Liver (tissue), 7 donors: ENCODE measurements at regions not wholly inside any gene's neighbourhood (a gene's known extent, or its start where the extent isn't known, plus 50 kb on each side); places are given as distances from the start of the nearest gene placed in this dataset.

ENCODE experiments used
- DNase-seq: peaks from one replicate; pipeline ENCODE4 v3.0.0-alpha.2; 2017; ENCODE audit warnings: low spot score
- H3K27ac ChIP-seq, 2 donors: one replicate each; pipeline ENCODE4 v1.7.0; 2013; ENCODE audit warnings: inconsistent platforms in 2 of 2, low read length in 2 of 2, control low read depth in 1 of 2, low read depth in 1 of 2, mild to moderate bottlenecking in 1 of 2
- H3K27me3 ChIP-seq, 4 donors: one replicate each; pipeline versions ENCODE4 v1.6.1 to v1.7.0; 2013; ENCODE audit warnings: low read length in 3 of 4, inconsistent platforms in 1 of 4, mild to moderate bottlenecking in 1 of 4, moderate library complexity in 1 of 4; ENCODE audit not compliant: control insufficient read depth in 4 of 4, insufficient read depth in 4 of 4
- H3K36me3 ChIP-seq, 4 donors: one replicate each; pipeline versions ENCODE4 v1.6.1 to v1.7.0; 2013; ENCODE audit warnings: low read length in 3 of 4, mild to moderate bottlenecking in 3 of 4, low read depth in 1 of 4, moderate library complexity in 1 of 4; ENCODE audit not compliant: control insufficient read depth in 4 of 4, insufficient read depth in 3 of 4
- H3K4me1 ChIP-seq, 4 donors: one replicate each; pipeline versions ENCODE4 v1.6.1 to v1.7.0; 2013; ENCODE audit warnings: low read length in 3 of 4, mild to moderate bottlenecking in 3 of 4, moderate library complexity in 1 of 4; ENCODE audit not compliant: control insufficient read depth in 4 of 4, insufficient read depth in 4 of 4
- H3K4me3 ChIP-seq, 3 donors: one replicate each; pipeline versions ENCODE4 v1.6.1 to v1.7.0; 2013; ENCODE audit warnings: low read length in 3 of 3, control low read depth in 1 of 3, low read depth in 1 of 3, mild to moderate bottlenecking in 1 of 3
- H3K9ac ChIP-seq, 2 donors: one replicate each; pipeline ENCODE4 v1.7.0; 2013; ENCODE audit warnings: low read length in 2 of 2, mild to moderate bottlenecking in 2 of 2, moderate library complexity in 2 of 2, control low read depth in 1 of 2, low read depth in 1 of 2
- H3K9me3 ChIP-seq, 4 donors: one replicate each; pipeline versions ENCODE4 v1.6.1 to v1.7.0; 2013; ENCODE audit warnings: low read length in 3 of 4; ENCODE audit not compliant: control insufficient read depth in 4 of 4
- EGR1 ChIP-seq, 2 donors: IDR thresholded peaks; 2 replicates each; pipeline ENCODE4 v1.6.1; 2016 to 2018; ENCODE audit warnings: antibody characterized with exemption in 2 of 2, low read depth in 2 of 2
- FOXA1 ChIP-seq: IDR thresholded peaks from 2 replicates; pipeline ENCODE4 v1.6.1; 2016; ENCODE audit warnings: antibody characterized with exemption
- FOXA2 ChIP-seq: IDR thresholded peaks from 2 replicates; pipeline ENCODE4 v1.6.1; 2016; ENCODE audit warnings: antibody characterized with exemption
- GABPA ChIP-seq, 2 donors: IDR thresholded peaks in 1 of 2; conservative IDR thresholded peaks in 1 of 2; 2 replicates each; pipeline ENCODE4 v1.6.1; 2016; ENCODE audit warnings: antibody characterized with exemption in 2 of 2, mild to moderate bottlenecking in 1 of 2, moderate library complexity in 1 of 2
- HNF4G ChIP-seq: IDR thresholded peaks from 2 replicates; pipeline ENCODE4 v1.6.1; 2016; ENCODE audit warnings: antibody characterized with exemption
- JUND ChIP-seq, 2 donors: IDR thresholded peaks; 2 replicates each; pipeline ENCODE4 v1.6.1; 2016; ENCODE audit warnings: antibody characterized with exemption in 2 of 2
- MAX ChIP-seq: IDR thresholded peaks from 2 replicates; pipeline ENCODE4 v1.6.1; 2016; ENCODE audit warnings: antibody characterized with exemption
- NR2F2 ChIP-seq: IDR thresholded peaks from 2 replicates; pipeline ENCODE4 v1.6.1; 2016; ENCODE audit warnings: antibody characterized with exemption
- RAD21 ChIP-seq, 2 donors: IDR thresholded peaks; 2 replicates each; pipeline ENCODE4 v1.6.1; 2016; ENCODE audit warnings: antibody characterized with exemption in 2 of 2, mild to moderate bottlenecking in 2 of 2
- REST ChIP-seq: IDR thresholded peaks from 2 replicates; pipeline ENCODE4 v1.6.1; 2016; ENCODE audit warnings: antibody characterized with exemption, mild to moderate bottlenecking
- RXRA ChIP-seq, 2 donors: IDR thresholded peaks; 2 replicates each; pipeline ENCODE4 v1.6.1; 2017 to 2018; ENCODE audit warnings: antibody characterized with exemption in 2 of 2, mild to moderate bottlenecking in 1 of 2
- SP1 ChIP-seq: IDR thresholded peaks from 2 replicates; pipeline ENCODE4 v1.6.1; 2018; ENCODE audit warnings: antibody characterized with exemption, mild to moderate bottlenecking
- ZBTB33 ChIP-seq: IDR thresholded peaks from 2 replicates; pipeline ENCODE4 v1.6.1; 2016; ENCODE audit warnings: antibody characterized with exemption
- WGBS: extraction: QIAGEN DNeasy Blood & Tissue Kit; methylation state at CpG from one replicate; pipeline ENCODE4 v1.1.7; 2013; 5-methylcytosine and 5-hydroxymethylcytosine counted together
- donor health status: healthy.
- donor health status: healthy.
- donor health status: healthy.
- donor health status: healthy.

- TF ChIP-seq FOXA2 = no peak
- TF ChIP-seq HNF4G = no peak
Observed at GRCh38 chr10:75297021-75297599, 61.4 kb upstream of the COMTD1 start (continued).

GRCh38 chr10:75295868-75296441 lies 60.2 kb upstream of the COMTD1 start:
- WGBS = 67% methylated on average over 10 of the region's 10 CpGs
- Histone ChIP-seq H3K9ac (no peak overlapping the region), H3K4me3 (no peak overlapping the region)

More at GRCh38 chr10:75295868-75296441, 60.2 kb upstream of the COMTD1 start:
- Histone ChIP-seq H3K36me3 (no peaks in the 10 kb centered on the region), H3K4me1 (peaks cover 0 to 2% (median 2%) of the 10 kb centered on the region in 4 donors), H3K27ac (peak overlapping the region; percentile 63 to 68), H3K27me3 (peaks cover 0 to 3% (median 0%) of the 10 kb centered on the region in 4 donors), H3K9me3 (no peaks in the 10 kb centered on the region)
- TF ChIP-seq JUND (IDR thresholded peaks at IDR 0.05) (no peak), HNF4G (no peak), SP1 (no peak), GABPA (IDR thresholded peaks at IDR 0.05 in 1 of 2, conservative IDR thresholded peaks at IDR 0.05 in 1 of 2) (no peak), EGR1 (IDR thresholded peaks at IDR 0.05; ENCODE audit: low read depth in 2 of 2) (no peak), ZBTB33 (no peak), FOXA1 (no peak), NR2F2 (peak; percentile 68), RXRA (IDR thresholded peaks at IDR 0.05) (peak; percentile 46 to 56), REST (no peak), RAD21 (IDR thresholded peaks at IDR 0.05) (no peak), MAX (no peak)
- DNase-seq = no peak
